Choroid plexus epithelial cell (primary cell): ENCODE measurements at regions not wholly inside any gene's neighbourhood (a gene's known extent, or its start where the extent isn't known, plus 50 kb on each side); places are given as distances from the start of the nearest gene placed in this dataset.
A peak's percentile ranks its signal among the peaks of the same experiment; 100 is the strongest.

Experiments used
- DNase-seq: peaks from one replicate; pipeline ENCODE4 v3.0.0-alpha.2; 2010; ENCODE audit warnings: low read depth
- H3K4me3 ChIP-seq: 2 replicates; pipeline ENCODE4 v1.5.1; 2011; ENCODE audit warnings: low read depth, mild to moderate bottlenecking, control low read depth, low read length, moderate library complexity
- TF ChIP-seq, protein P1 (sequence below): conservative IDR thresholded peaks from 2 replicates; pipeline ENCODE4 v1.5.1; 2011; ENCODE audit warnings: low read depth, mild to moderate bottlenecking, control low read depth, inconsistent platforms, low read length, moderate library complexity

DNA sequence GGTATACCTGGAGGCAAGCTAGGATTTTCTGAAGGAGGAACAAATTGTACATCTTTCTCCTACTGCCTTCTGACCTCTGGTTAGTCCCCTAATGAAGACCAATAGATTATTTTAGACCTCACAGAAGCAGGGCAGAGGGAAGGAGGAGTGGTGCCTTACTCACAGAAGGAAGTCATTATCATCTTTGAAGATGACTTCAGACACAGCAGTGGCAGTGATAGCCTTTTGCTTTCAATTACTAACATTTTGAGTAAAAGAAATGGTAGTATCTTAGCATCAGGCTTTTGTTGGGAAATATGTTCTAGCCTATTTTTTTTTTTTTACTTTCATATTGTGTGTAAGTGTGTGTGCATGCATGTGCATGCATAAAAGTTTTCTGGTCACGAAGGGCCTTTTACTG is 164.2 kb upstream of the PLN start:
- TF ChIP-seq, protein P1, sequence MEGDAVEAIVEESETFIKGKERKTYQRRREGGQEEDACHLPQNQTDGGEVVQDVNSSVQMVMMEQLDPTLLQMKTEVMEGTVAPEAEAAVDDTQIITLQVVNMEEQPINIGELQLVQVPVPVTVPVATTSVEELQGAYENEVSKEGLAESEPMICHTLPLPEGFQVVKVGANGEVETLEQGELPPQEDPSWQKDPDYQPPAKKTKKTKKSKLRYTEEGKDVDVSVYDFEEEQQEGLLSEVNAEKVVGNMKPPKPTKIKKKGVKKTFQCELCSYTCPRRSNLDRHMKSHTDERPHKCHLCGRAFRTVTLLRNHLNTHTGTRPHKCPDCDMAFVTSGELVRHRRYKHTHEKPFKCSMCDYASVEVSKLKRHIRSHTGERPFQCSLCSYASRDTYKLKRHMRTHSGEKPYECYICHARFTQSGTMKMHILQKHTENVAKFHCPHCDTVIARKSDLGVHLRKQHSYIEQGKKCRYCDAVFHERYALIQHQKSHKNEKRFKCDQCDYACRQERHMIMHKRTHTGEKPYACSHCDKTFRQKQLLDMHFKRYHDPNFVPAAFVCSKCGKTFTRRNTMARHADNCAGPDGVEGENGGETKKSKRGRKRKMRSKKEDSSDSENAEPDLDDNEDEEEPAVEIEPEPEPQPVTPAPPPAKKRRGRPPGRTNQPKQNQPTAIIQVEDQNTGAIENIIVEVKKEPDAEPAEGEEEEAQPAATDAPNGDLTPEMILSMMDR, result no peak
- DNase-seq, result no peak
- no peak overlapping the region for H3K4me3 ChIP-seq

- TF ChIP-seq, protein P1, result no peak
- no peak for DNase-seq
- H3K4me3 ChIP-seq, result no peak overlapping the region
Measured at GRCh38 chr6:118386975-118387374, 161.1 kb upstream of the PLN start.

DNA sequence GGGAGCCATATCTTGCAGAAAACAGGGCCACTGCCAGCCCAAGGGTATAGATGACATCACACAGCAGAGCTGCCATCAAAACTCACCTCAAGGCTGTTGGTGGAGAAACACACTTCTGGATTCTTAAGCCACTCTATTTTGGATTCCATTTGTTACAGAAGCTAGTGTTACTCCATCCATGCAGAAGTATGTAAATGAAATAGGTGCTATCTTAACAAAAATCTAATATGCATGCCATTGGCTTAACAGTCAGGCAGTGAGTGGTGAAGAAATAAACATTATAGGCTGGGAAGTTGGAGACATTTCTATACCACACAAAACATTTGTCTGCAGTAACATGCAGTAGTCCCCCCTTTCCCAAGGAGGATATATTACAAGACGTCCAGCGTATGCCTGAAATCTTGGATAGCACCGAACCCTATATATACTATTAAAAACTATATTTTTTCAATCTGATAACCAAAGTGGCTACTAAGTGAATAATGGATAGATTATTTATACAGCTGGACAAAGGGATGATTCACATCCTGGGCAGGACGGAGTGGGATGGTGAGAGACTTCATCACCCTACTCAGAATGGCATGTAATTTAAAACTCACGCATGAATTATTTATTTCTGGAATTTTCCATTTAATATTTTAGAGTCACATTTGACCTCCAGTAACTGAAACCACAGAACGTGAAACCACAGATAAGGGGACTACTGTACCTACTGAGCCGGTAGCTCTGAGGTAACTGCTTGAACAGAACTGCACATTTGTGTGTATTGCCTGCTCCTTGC is 160.0 kb upstream of the PLN start:
- H3K4me3 ChIP-seq, result no peak overlapping the region
- DNase-seq, result peak; percentile 94
- TF ChIP-seq, protein P1, result no peak

- H3K4me3 ChIP-seq, result no peak overlapping the region
- DNase-seq, result peak; percentile 38
- TF ChIP-seq, protein P1, result no peak
Measured at GRCh38 chr6:118391086-118391485, 157.0 kb upstream of the PLN start.

DNA sequence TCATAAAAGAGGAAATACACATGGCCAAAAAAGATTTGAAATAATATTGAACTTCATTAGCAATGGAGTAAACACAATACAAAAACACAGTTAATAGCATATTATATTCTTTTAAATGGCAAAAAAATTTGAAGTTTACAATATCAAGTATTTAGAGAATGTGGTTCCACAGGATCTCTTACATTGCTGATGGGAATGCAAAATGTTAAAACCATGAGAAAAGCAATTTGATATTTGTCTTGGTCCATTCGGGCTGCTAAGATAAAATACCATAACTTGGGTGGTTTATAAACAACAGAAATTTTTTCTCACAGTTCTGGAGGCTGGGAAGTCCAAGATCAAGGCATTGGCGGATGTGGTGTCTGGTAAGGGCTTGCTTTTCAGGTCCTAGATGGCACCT is 154.0 kb upstream of the PLN start:
- DNase-seq, result no peak
- TF ChIP-seq, protein P1, result no peak
- no peak overlapping the region for H3K4me3 ChIP-seq

GRCh38 chr6:118396969-118397368 is 151.1 kb upstream of the PLN start:
- TF ChIP-seq, protein P1, result no peak

More at GRCh38 chr6:118396969-118397368, 151.1 kb upstream of the PLN start:
- no peak for DNase-seq
- H3K4me3 ChIP-seq, result no peak overlapping the region
